ENCODE measurements at regions not wholly inside any gene's neighbourhood (a gene's known extent, or its start where the extent isn't known, plus 50 kb on each side); places are given as distances from the start of the nearest gene placed in this dataset.

DNA sequence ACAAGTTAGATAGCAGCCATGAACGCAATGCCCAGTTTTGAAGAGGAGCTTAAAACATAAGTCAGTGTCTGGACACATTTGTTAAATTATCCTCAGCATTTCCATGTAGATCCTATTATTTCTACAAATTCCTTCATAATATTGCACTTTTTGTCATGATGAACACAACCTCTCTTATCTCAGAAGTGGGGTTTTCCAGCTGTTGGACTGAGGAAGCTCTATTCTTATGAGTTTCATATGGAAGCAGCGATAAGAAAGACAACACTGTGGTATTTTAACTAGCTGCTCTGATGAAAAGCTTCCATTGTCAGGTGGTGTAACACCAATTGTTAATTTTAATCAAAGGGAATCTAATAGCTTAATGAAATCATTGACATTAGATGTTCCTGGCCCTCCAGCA lies 308.7 kb downstream of the GBA3 start:
- no peak overlapping the region for H3K27ac ChIP-seq (ENCODE audit: low read length)
- H3K79me2 ChIP-seq (ENCODE audit: low read length): no peaks in the 10 kb centered on the region
- H3K27me3 ChIP-seq (ENCODE audit: low read length): 0 out of 2 replicates have a peak, but pooled peaks cover 2% of the 10 kb centered on the region
- H4K20me1 ChIP-seq (ENCODE audit: insufficient read depth, low read depth, low read length): no peaks in the 10 kb centered on the region
- H3K9me3 ChIP-seq (ENCODE audit: low read length): no peaks in the 10 kb centered on the region
- H2AFZ ChIP-seq (ENCODE audit: low read length): no peak overlapping the region
- no peak for DNase-seq
- H3K9ac ChIP-seq (ENCODE audit: low read length): no peak overlapping the region
- H3K9me2 ChIP-seq (replicated peaks; ENCODE audit: insufficient read depth, low read length): no peaks in the 10 kb centered on the region
- no peaks in the 10 kb centered on the region for H3K4me1 ChIP-seq (ENCODE audit: low read length)
- no peaks in the 10 kb centered on the region for H3K36me3 ChIP-seq (ENCODE audit: insufficient read depth, low read length)
- no peak overlapping the region for H3K4me3 ChIP-seq (ENCODE audit: low read length)
- no peak overlapping the region for H3K4me2 ChIP-seq (ENCODE audit: low read depth, low read length, poor library complexity, severe bottlenecking)

DNA sequence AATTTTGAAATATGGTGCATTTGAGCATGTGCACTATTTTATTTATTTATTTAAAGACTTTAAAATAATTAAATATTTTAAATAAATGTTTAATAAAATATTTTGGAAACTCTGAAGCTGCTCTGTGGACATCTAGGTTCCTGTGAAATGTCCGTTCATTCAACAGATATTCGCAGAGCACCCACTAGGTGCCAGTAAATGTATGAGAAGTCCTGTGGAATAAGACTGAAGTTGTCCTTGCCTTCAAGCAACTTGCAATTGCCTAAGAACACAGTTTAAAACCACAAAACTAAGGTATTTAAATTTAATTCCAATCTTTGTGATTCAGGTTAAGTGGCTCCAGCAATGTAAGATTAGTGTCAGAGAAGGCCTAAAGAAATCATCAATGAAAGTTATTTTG lies 306.7 kb downstream of the GBA3 start:
- no peak overlapping the region for H3K4me3 ChIP-seq (ENCODE audit: low read length)

DNA sequence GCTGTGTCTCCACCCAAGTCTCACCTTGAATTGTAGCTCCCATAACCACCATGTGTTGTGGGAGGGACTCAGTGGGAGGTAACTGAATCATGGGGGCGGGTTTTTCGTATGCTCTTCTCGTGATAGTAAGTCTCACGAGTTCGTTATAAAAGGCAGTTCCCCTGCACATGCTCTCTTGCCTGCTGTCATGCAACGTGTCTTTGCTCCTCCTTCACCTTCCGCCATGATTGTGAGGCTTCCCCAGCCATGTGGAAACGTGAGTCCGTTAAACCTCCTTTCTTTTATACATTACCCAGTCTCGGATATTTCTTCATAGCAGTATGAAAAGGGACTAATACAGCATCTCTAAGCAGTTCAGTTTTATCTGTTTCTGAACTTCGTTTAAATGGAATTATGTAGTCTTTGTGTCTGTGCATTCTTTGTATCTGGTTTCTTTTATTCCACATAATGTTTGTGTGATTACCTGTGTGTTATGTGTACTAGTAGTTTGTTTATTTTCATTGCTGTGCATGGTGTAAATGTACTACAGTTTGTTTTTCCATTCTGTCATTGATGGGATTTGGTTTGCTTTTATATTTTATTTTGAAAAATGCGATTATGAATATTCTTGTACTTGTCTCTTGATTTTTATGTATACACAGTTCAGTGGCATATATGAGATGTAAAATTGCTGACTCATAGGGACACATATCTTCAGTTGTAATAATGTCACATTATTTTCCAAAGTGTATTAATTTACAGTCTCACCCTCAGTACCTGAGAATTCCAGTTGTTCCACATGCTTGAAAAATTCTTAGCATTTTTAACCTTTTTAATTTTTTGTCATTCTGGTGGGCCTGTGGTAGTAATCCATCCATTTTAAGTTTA lies 304.9 kb downstream of the GBA3 start:
- Histone ChIP-seq H3K79me2 (ENCODE audit: low read length) (no peaks in the 10 kb centered on the region), H2AFZ (ENCODE audit: low read length) (no peak overlapping the region)

More for the DNA sequence above, 306.7 kb downstream of the GBA3 start:
- no peak overlapping the region for H3K4me2 ChIP-seq (ENCODE audit: low read depth, low read length, poor library complexity, severe bottlenecking)
- H2AFZ ChIP-seq (ENCODE audit: low read length): no peak overlapping the region
- DNase-seq: peak; percentile 68
- H3K9me2 ChIP-seq (replicated peaks; ENCODE audit: insufficient read depth, low read length): no peaks in the 10 kb centered on the region
- no peak overlapping the region for H3K9ac ChIP-seq (ENCODE audit: low read length)
- no peaks in the 10 kb centered on the region for H3K36me3 ChIP-seq (ENCODE audit: insufficient read depth, low read length)
- H3K79me2 ChIP-seq (ENCODE audit: low read length): no peaks in the 10 kb centered on the region
- no peaks in the 10 kb centered on the region for H4K20me1 ChIP-seq (ENCODE audit: insufficient read depth, low read depth, low read length)
- 0 out of 2 replicates have a peak, but pooled peaks cover 2% of the 10 kb centered on the region for H3K27me3 ChIP-seq (ENCODE audit: low read length)
- no peaks in the 10 kb centered on the region for H3K4me1 ChIP-seq (ENCODE audit: low read length)
- H3K9me3 ChIP-seq (ENCODE audit: low read length): no peaks in the 10 kb centered on the region
- no peak overlapping the region for H3K27ac ChIP-seq (ENCODE audit: low read length)

DNA sequence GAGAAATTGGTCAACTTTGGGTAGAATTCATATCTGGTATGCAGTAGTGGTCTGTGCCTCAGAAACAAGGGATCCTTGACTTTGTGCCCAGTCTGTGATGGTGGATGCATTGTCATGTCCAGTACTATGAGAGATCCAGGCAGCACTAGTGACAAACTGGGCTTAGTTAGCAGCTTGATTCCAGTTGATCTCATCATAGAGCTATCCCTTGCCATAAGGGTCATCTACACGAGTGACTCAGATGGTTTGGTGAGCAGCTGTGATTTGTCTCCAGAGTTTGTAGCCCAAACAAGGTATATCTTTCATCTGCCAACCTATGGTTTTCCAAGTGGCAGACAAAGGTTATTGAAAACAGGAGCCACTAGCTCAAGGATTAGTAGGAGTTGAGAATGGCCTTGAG lies 298.8 kb downstream of the GBA3 start:
- H3K79me2 ChIP-seq (ENCODE audit: low read length): no peaks in the 10 kb centered on the region
- no peaks in the 10 kb centered on the region for H3K27me3 ChIP-seq (ENCODE audit: low read length)
- no peak overlapping the region for H2AFZ ChIP-seq (ENCODE audit: low read length)
- H4K20me1 ChIP-seq (ENCODE audit: insufficient read depth, low read depth, low read length): no peaks in the 10 kb centered on the region
- H3K27ac ChIP-seq (ENCODE audit: low read length): no peak overlapping the region
- H3K36me3 ChIP-seq (ENCODE audit: insufficient read depth, low read length): no peaks in the 10 kb centered on the region
- H3K4me3 ChIP-seq (ENCODE audit: low read length): no peak overlapping the region
- no peak overlapping the region for H3K4me2 ChIP-seq (ENCODE audit: low read depth, low read length, poor library complexity, severe bottlenecking)
- H3K4me1 ChIP-seq (ENCODE audit: low read length): no peaks in the 10 kb centered on the region
- no peak overlapping the region for H3K9ac ChIP-seq (ENCODE audit: low read length)
- no peak for DNase-seq
- no peaks in the 10 kb centered on the region for H3K9me2 ChIP-seq (replicated peaks; ENCODE audit: insufficient read depth, low read length)
- H3K9me3 ChIP-seq (ENCODE audit: low read length): no peaks in the 10 kb centered on the region

More for the DNA sequence above, 304.9 kb downstream of the GBA3 start:
- no peaks in the 10 kb centered on the region for H3K36me3 ChIP-seq (ENCODE audit: insufficient read depth, low read length)
- no peak overlapping the region for H3K9ac ChIP-seq (ENCODE audit: low read length)
- H3K4me3 ChIP-seq (ENCODE audit: low read length): no peak overlapping the region
- H3K27me3 ChIP-seq (ENCODE audit: low read length): 0 out of 2 replicates have a peak, but pooled peaks cover 2% of the 10 kb centered on the region
- H4K20me1 ChIP-seq (ENCODE audit: insufficient read depth, low read depth, low read length): no peaks in the 10 kb centered on the region
- no peaks in the 10 kb centered on the region for H3K4me1 ChIP-seq (ENCODE audit: low read length)
- no peaks in the 10 kb centered on the region for H3K9me3 ChIP-seq (ENCODE audit: low read length)
- H3K9me2 ChIP-seq (replicated peaks; ENCODE audit: insufficient read depth, low read length): no peaks in the 10 kb centered on the region
- H3K27ac ChIP-seq (ENCODE audit: low read length): no peak overlapping the region
- no peak for DNase-seq
- no peak overlapping the region for H3K4me2 ChIP-seq (ENCODE audit: low read depth, low read length, poor library complexity, severe bottlenecking)

DNA sequence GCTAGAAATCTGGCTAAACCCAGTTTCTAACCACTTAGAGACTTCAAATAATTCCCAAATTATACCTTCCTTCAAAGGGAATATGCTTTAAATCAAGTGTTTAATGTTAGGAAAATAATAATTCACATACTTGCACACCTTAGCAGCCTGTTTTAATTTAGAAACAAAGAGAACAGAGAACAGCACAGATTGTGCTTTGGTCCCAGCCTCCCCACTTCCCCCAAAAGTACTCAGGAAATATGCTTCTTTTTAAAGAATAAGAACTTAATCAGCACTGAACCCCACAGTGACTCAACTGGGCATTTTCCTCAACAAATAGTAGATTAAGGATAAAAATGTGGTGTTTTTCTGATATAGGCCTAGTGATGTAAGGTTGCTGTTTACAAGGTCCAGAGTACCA lies 295.8 kb downstream of the GBA3 start:
- Histone ChIP-seq H3K4me1 (ENCODE audit: low read length) (no peaks in the 10 kb centered on the region), H3K4me3 (ENCODE audit: low read length) (no peak overlapping the region), H3K36me3 (ENCODE audit: insufficient read depth, low read length) (no peaks in the 10 kb centered on the region), H3K27ac (ENCODE audit: low read length) (no peak overlapping the region), H2AFZ (ENCODE audit: low read length) (no peak overlapping the region), H3K9me2 (replicated peaks; ENCODE audit: insufficient read depth, low read length) (no peaks in the 10 kb centered on the region), H3K27me3 (ENCODE audit: low read length) (no peaks in the 10 kb centered on the region), H3K9me3 (ENCODE audit: low read length) (0 out of 2 replicates have a peak, but pooled peaks cover 4% of the 10 kb centered on the region), H3K4me2 (ENCODE audit: low read depth, low read length, poor library complexity, severe bottlenecking) (no peak overlapping the region), H4K20me1 (ENCODE audit: insufficient read depth, low read depth, low read length) (no peaks in the 10 kb centered on the region), H3K9ac (ENCODE audit: low read length) (no peak overlapping the region), H3K79me2 (ENCODE audit: low read length) (no peaks in the 10 kb centered on the region)
- no peak for DNase-seq

DNA sequence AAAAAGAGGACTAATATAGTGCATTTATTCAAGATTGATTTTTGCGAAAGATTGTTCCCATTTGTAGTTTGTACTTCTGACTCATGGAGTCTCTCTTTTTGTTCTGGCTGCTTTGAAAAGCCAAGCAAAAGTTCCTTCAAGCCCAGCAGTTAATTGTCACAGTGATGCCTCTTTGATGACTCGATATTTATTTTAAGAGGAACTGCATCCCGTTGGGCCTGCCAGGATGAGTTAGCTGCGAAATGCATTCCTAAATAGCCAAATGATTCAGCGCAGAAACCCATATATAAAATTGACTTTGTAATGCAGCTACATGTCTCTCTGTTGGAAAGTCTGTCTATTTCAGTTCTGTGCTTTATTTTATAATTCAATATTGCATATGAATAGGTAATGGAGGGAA lies 295.1 kb downstream of the GBA3 start:
- Histone ChIP-seq H3K79me2 (ENCODE audit: low read length) (no peaks in the 10 kb centered on the region), H3K36me3 (ENCODE audit: insufficient read depth, low read length) (no peaks in the 10 kb centered on the region), H3K9ac (ENCODE audit: low read length) (no peak overlapping the region), H3K27me3 (ENCODE audit: low read length) (no peaks in the 10 kb centered on the region), H3K4me3 (ENCODE audit: low read length) (no peak overlapping the region), H2AFZ (ENCODE audit: low read length) (no peak overlapping the region), H3K9me3 (ENCODE audit: low read length) (0 out of 2 replicates have a peak, but pooled peaks cover 4% of the 10 kb centered on the region), H4K20me1 (ENCODE audit: insufficient read depth, low read depth, low read length) (no peaks in the 10 kb centered on the region), H3K4me2 (ENCODE audit: low read depth, low read length, poor library complexity, severe bottlenecking) (no peak overlapping the region), H3K9me2 (replicated peaks; ENCODE audit: insufficient read depth, low read length) (no peaks in the 10 kb centered on the region), H3K4me1 (ENCODE audit: low read length) (no peaks in the 10 kb centered on the region), H3K27ac (ENCODE audit: low read length) (no peak overlapping the region)
- DNase-seq: no peak

DNA sequence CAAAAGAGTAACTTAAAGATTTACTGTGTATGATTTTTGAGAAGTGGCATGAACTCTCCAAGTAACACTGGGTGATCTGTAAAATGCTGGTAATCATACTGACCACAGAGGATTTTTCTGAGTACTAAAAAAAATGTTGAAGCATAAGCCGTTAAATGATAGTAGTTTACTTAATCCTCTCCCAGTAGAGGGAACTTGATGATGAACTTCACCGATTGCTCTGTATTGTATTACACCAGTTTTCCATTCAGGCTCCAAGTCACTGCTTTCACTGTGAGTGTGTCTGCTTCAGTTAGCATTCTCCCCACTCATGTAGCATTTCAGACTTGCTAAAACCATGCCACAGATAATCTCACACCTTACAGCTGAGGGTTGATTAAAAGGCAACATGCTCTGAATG lies 294.1 kb downstream of the GBA3 start:
- Histone ChIP-seq H3K4me3 (ENCODE audit: low read length) (no peak overlapping the region), H3K4me1 (ENCODE audit: low read length) (no peaks in the 10 kb centered on the region), H4K20me1 (ENCODE audit: insufficient read depth, low read depth, low read length) (no peaks in the 10 kb centered on the region)

DNA sequence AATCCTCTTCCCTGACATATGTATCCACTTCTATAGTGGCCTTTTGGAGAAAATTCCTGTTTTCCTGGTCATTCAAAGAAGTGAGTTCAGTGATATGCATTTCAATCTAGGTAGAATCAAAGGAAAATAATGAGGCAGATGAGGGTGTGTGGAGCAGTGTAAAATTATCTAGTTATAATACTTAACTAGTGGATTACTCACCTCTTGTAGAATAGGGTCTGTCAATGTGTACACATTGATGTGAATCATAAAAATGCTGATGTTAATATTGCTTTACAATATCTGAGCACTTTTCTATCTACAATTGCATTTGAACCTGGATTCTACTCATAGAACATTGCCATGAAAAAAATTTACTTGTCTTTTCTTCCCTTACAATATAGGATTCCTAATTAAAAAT lies 293.5 kb downstream of the GBA3 start:
- 0 out of 2 replicates have a peak, but pooled peaks cover 4% of the 10 kb centered on the region for H3K9me3 ChIP-seq (ENCODE audit: low read length)
- DNase-seq: no peak
- no peaks in the 10 kb centered on the region for H4K20me1 ChIP-seq (ENCODE audit: insufficient read depth, low read depth, low read length)
- no peaks in the 10 kb centered on the region for H3K4me1 ChIP-seq (ENCODE audit: low read length)
- H3K36me3 ChIP-seq (ENCODE audit: insufficient read depth, low read length): no peaks in the 10 kb centered on the region
- H3K9me2 ChIP-seq (replicated peaks; ENCODE audit: insufficient read depth, low read length): no peaks in the 10 kb centered on the region
- no peaks in the 10 kb centered on the region for H3K27me3 ChIP-seq (ENCODE audit: low read length)
- H3K4me2 ChIP-seq (ENCODE audit: low read depth, low read length, poor library complexity, severe bottlenecking): no peak overlapping the region
- no peak overlapping the region for H2AFZ ChIP-seq (ENCODE audit: low read length)
- H3K4me3 ChIP-seq (ENCODE audit: low read length): no peak overlapping the region
- no peak overlapping the region for H3K9ac ChIP-seq (ENCODE audit: low read length)
- no peak overlapping the region for H3K27ac ChIP-seq (ENCODE audit: low read length)
- no peaks in the 10 kb centered on the region for H3K79me2 ChIP-seq (ENCODE audit: low read length)

More for the DNA sequence above, 294.1 kb downstream of the GBA3 start:
- Histone ChIP-seq H3K27ac (ENCODE audit: low read length) (no peak overlapping the region), H3K9ac (ENCODE audit: low read length) (no peak overlapping the region), H3K27me3 (ENCODE audit: low read length) (no peaks in the 10 kb centered on the region), H3K9me3 (ENCODE audit: low read length) (0 out of 2 replicates have a peak, but pooled peaks cover 4% of the 10 kb centered on the region), H2AFZ (ENCODE audit: low read length) (no peak overlapping the region), H3K79me2 (ENCODE audit: low read length) (no peaks in the 10 kb centered on the region), H3K36me3 (ENCODE audit: insufficient read depth, low read length) (no peaks in the 10 kb centered on the region), H3K4me2 (ENCODE audit: low read depth, low read length, poor library complexity, severe bottlenecking) (no peak overlapping the region), H3K9me2 (replicated peaks; ENCODE audit: insufficient read depth, low read length) (no peaks in the 10 kb centered on the region)
- DNase-seq: no peak
